ENCODE measurements at regions not wholly inside any gene's neighbourhood (a gene's known extent, or its start where the extent isn't known, plus 50 kb on each side); places are given as distances from the start of the nearest gene placed in this dataset.

DNA sequence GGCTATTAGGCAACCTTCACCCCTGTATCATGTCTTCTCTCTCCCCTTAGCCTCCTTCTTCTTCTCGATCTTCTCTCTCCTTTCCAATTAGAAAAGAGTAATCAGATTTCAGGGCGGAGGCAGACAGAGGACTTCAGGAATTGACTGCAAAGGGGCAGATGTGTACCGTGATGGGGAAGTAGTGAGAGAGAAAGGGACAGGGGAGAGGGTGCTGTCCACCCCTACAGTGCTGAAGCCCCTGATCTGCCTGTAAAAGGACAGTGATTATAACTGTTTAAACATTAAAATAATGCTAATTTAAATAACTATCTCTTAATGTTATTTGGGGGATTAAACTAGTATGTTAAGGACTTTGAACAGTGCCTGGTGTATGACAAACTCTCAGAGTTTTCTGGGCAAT is 178.5 kb downstream of the ACTR3 start (continued):
- TF ChIP-seq CBX2 (IDR thresholded peaks at IDR 0.05; ENCODE audit: low read depth, low read length) (no peak), CBX2 (CRISPR knock-in tag; IDR thresholded peaks at IDR 0.05; ENCODE audit: low read depth) (no peak), NR2F6 (IDR thresholded peaks at IDR 0.05) (no peak), NR2F6 (CRISPR knock-in tag; IDR thresholded peaks at IDR 0.05) (no peak), MED13 (CRISPR knock-in tag; IDR thresholded peaks at IDR 0.05) (0 out of 2 replicates have a peak, but pooled peaks have one; percentile 29), HOXA9 (CRISPR knock-in tag; IDR thresholded peaks at IDR 0.05; ENCODE audit: borderline replicate concordance) (no peak), ZBTB20 (CRISPR knock-in tag; IDR thresholded peaks at IDR 0.05; ENCODE audit: borderline replicate concordance, low read depth) (no peak; the same call in 1 of the 2 replicates), ZFYVE20 (CRISPR knock-in tag; IDR thresholded peaks at IDR 0.05; ENCODE audit: borderline replicate concordance, low read depth) (no peak), SATB2 (CRISPR knock-in tag; IDR thresholded peaks at IDR 0.05) (0 out of 2 replicates have a peak, but pooled peaks have one; percentile 43), ZNF773 (CRISPR knock-in tag; IDR thresholded peaks at IDR 0.05; ENCODE audit: borderline replicate concordance) (0 out of 2 replicates have a peak, but pooled peaks have one; percentile 71), ZFAT (CRISPR knock-in tag; conservative IDR thresholded peaks at IDR 0.05) (no peak), ETV5 (CRISPR knock-in tag; IDR thresholded peaks at IDR 0.05; ENCODE audit: borderline replicate concordance) (no peak), ELF1 (CRISPR knock-in tag; IDR thresholded peaks at IDR 0.05) (no peak), ZNF446 (CRISPR knock-in tag; IDR thresholded peaks at IDR 0.05) (no peak), ZSCAN12 (CRISPR knock-in tag; IDR thresholded peaks at IDR 0.05) (no peak), SSRP1 (CRISPR knock-in tag; IDR thresholded peaks at IDR 0.05) (no peak), ZNF496 (CRISPR knock-in tag; IDR thresholded peaks at IDR 0.05; ENCODE audit: insufficient replicate concordance) (no peak), KLF11 (CRISPR knock-in tag; IDR thresholded peaks at IDR 0.05) (no peak), ZNF501 (CRISPR knock-in tag; IDR thresholded peaks at IDR 0.05) (peak; percentile 24; the same call in 1 of the 2 replicates), ZFP36L1 (CRISPR knock-in tag; IDR thresholded peaks at IDR 0.05) (no peak), SNAI1 (CRISPR knock-in tag; IDR thresholded peaks at IDR 0.05; ENCODE audit: borderline replicate concordance) (no peak), ZNF644 (CRISPR knock-in tag; IDR thresholded peaks at IDR 0.05; ENCODE audit: low read depth) (no peak), ZNF432 (CRISPR knock-in tag; IDR thresholded peaks at IDR 0.05; ENCODE audit: borderline replicate concordance) (no peak), ZNF12 (CRISPR knock-in tag; IDR thresholded peaks at IDR 0.05) (0 out of 2 replicates have a peak, but pooled peaks have one; percentile 26)
- TF ChIP-seq, protein P1, sequence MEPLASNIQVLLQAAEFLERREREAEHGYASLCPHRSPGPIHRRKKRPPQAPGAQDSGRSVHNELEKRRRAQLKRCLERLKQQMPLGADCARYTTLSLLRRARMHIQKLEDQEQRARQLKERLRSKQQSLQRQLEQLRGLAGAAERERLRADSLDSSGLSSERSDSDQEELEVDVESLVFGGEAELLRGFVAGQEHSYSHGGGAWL (CRISPR knock-in tag; IDR thresholded peaks at IDR 0.05) = no peak
- TF ChIP-seq, protein P2, sequence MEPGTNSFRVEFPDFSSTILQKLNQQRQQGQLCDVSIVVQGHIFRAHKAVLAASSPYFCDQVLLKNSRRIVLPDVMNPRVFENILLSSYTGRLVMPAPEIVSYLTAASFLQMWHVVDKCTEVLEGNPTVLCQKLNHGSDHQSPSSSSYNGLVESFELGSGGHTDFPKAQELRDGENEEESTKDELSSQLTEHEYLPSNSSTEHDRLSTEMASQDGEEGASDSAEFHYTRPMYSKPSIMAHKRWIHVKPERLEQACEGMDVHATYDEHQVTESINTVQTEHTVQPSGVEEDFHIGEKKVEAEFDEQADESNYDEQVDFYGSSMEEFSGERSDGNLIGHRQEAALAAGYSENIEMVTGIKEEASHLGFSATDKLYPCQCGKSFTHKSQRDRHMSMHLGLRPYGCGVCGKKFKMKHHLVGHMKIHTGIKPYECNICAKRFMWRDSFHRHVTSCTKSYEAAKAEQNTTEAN (CRISPR knock-in tag; conservative IDR thresholded peaks at IDR 0.05) = peak; percentile 63; the same call in 1 of the 2 replicates
- TF ChIP-seq, protein P3, sequence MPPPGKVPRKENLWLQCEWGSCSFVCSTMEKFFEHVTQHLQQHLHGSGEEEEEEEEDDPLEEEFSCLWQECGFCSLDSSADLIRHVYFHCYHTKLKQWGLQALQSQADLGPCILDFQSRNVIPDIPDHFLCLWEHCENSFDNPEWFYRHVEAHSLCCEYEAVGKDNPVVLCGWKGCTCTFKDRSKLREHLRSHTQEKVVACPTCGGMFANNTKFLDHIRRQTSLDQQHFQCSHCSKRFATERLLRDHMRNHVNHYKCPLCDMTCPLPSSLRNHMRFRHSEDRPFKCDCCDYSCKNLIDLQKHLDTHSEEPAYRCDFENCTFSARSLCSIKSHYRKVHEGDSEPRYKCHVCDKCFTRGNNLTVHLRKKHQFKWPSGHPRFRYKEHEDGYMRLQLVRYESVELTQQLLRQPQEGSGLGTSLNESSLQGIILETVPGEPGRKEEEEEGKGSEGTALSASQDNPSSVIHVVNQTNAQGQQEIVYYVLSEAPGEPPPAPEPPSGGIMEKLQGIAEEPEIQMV (CRISPR knock-in tag; IDR thresholded peaks at IDR 0.05; ENCODE audit: low read depth) = no peak
- TF ChIP-seq, protein P4, sequence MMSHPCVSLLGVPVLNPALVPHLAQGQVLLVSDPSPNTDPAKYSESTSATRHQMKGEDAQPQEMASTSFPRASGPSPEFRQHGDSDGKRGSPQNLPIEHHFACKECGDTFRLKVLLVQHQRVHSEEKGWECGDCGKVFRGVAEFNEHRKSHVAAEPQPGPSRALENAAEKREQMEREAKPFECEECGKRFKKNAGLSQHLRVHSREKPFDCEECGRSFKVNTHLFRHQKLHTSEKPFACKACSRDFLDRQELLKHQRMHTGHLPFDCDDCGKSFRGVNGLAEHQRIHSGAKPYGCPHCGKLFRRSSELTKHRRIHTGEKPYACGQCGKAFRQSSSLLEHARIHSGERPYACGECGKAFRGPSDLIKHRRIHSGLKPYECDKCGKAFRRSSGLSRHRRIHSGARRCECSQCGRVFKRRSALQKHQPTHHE (CRISPR knock-in tag; IDR thresholded peaks at IDR 0.05; ENCODE audit: borderline replicate concordance) = no peak
